ENCODE measurements at regions not wholly inside any gene's neighbourhood (a gene's known extent, or its start where the extent isn't known, plus 50 kb on each side); places are given as distances from the start of the nearest gene placed in this dataset.

- Histone ChIP-seq H3K36me3 (ENCODE audit: insufficient read depth, low read length) (no peaks in the 10 kb centered on the region), H3K4me2 (ENCODE audit: low read length) (no peak overlapping the region), H4K20me1 (ENCODE audit: insufficient read depth, low read length) (no peaks in the 10 kb centered on the region), H2AFZ (ENCODE audit: low read length) (no peak overlapping the region), H3K9me3 (ENCODE audit: low read length) (no peaks in the 10 kb centered on the region), H3K4me1 (ENCODE audit: insufficient read depth, low read length, poor library complexity, severe bottlenecking) (no peaks in the 10 kb centered on the region), H3K27ac (ENCODE audit: low read depth, low read length, poor library complexity, severe bottlenecking) (no peak overlapping the region), H3K9me2 (ENCODE audit: insufficient read depth, low read length) (no peaks in the 10 kb centered on the region), H3K4me3 (ENCODE audit: low read depth, low read length, poor library complexity, severe bottlenecking) (no peak overlapping the region), H3K79me2 (ENCODE audit: insufficient read depth, low read depth, low read length) (no peaks in the 10 kb centered on the region)
- intact Hi-C loops (cut with micrococcal nuclease; ENCODE audit: unreplicated experiment): no loop called here
- POLR2A ChIA-PET: interaction anchor here (0.7 kb wide), 1 partner anchor 10 kb away, joined by 4 read pairs; no protein-coding TSS in a partner anchor
- DNase-seq (ENCODE audit: low spot score): no peak
- CTCF ChIA-PET (ENCODE audit: unreplicated experiment): no interaction called here
- BruUV-seq (replicated peaks): no TSS peak
- no peak for TF ChIP-seq CTCF (conservative IDR thresholded peaks at IDR 0.05; ENCODE audit: low read length)
- TF ChIP-seq EZH2phosphoT487 (IDR thresholded peaks at IDR 0.05; ENCODE audit: borderline replicate concordance, low read depth, low read length): no peak
These were observed 172.8 kb upstream of the CDH11 start for GRCh38 chr16:65294708-65295107.

GRCh38 chr16:65294165-65294564, 172.3 kb upstream of the CDH11 start:
- H3K9me2 ChIP-seq (ENCODE audit: insufficient read depth, low read length): no peaks in the 10 kb centered on the region
- no peak for TF ChIP-seq EZH2phosphoT487 (IDR thresholded peaks at IDR 0.05; ENCODE audit: borderline replicate concordance, low read depth, low read length)
- no peak for TF ChIP-seq CTCF (conservative IDR thresholded peaks at IDR 0.05; ENCODE audit: low read length)
- ChIA-PET POLR2A (interaction anchor here (0.7 kb wide), 1 partner anchor 10 kb away, joined by 4 read pairs; no protein-coding TSS in a partner anchor), CTCF (ENCODE audit: unreplicated experiment) (no interaction called here)
- no peaks in the 10 kb centered on the region for H3K79me2 ChIP-seq (ENCODE audit: insufficient read depth, low read depth, low read length)
- no peaks in the 10 kb centered on the region for H3K4me1 ChIP-seq (ENCODE audit: insufficient read depth, low read length, poor library complexity, severe bottlenecking)
- BruUV-seq (replicated peaks): no TSS peak
- no peaks in the 10 kb centered on the region for H3K9me3 ChIP-seq (ENCODE audit: low read length)
- no peak for DNase-seq (ENCODE audit: low spot score)
- intact Hi-C loops (cut with micrococcal nuclease; ENCODE audit: unreplicated experiment): no loop called here
- H3K4me3 ChIP-seq (ENCODE audit: low read depth, low read length, poor library complexity, severe bottlenecking): no peak overlapping the region
- no peak overlapping the region for H3K27ac ChIP-seq (ENCODE audit: low read depth, low read length, poor library complexity, severe bottlenecking)
- no peak overlapping the region for H3K4me2 ChIP-seq (ENCODE audit: low read length)
- no peak overlapping the region for H2AFZ ChIP-seq (ENCODE audit: low read length)
- no peaks in the 10 kb centered on the region for H4K20me1 ChIP-seq (ENCODE audit: insufficient read depth, low read length)
- H3K36me3 ChIP-seq (ENCODE audit: insufficient read depth, low read length): no peaks in the 10 kb centered on the region

GRCh38 chr16:65289022-65289421, 167.2 kb upstream of the CDH11 start:
- ChIA-PET POLR2A (no interaction called here), CTCF (ENCODE audit: unreplicated experiment) (no interaction called here)
- Histone ChIP-seq H4K20me1 (ENCODE audit: insufficient read depth, low read length) (no peaks in the 10 kb centered on the region), H3K27ac (ENCODE audit: low read depth, low read length, poor library complexity, severe bottlenecking) (no peak overlapping the region), H3K4me1 (ENCODE audit: insufficient read depth, low read length, poor library complexity, severe bottlenecking) (no peaks in the 10 kb centered on the region), H3K4me3 (ENCODE audit: low read depth, low read length, poor library complexity, severe bottlenecking) (no peak overlapping the region), H3K9me3 (ENCODE audit: low read length) (no peaks in the 10 kb centered on the region), H3K79me2 (ENCODE audit: insufficient read depth, low read depth, low read length) (no peaks in the 10 kb centered on the region), H2AFZ (ENCODE audit: low read length) (no peak overlapping the region), H3K4me2 (ENCODE audit: low read length) (no peak overlapping the region), H3K9me2 (ENCODE audit: insufficient read depth, low read length) (no peaks in the 10 kb centered on the region), H3K36me3 (ENCODE audit: insufficient read depth, low read length) (no peaks in the 10 kb centered on the region)
- TF ChIP-seq CTCF (conservative IDR thresholded peaks at IDR 0.05; ENCODE audit: low read length): no peak
- TF ChIP-seq EZH2phosphoT487 (IDR thresholded peaks at IDR 0.05; ENCODE audit: borderline replicate concordance, low read depth, low read length): no peak
- no TSS peak for BruUV-seq (replicated peaks)
- no peak for DNase-seq (ENCODE audit: low spot score)
- intact Hi-C loops (cut with micrococcal nuclease; ENCODE audit: unreplicated experiment): no loop called here
